Testis (tissue), 2 donors: ENCODE measurements at regions not wholly inside any gene's neighbourhood (a gene's known extent, or its start where the extent isn't known, plus 50 kb on each side); places are given as distances from the start of the nearest gene placed in this dataset.

Experiments
- CTCF ChIP-seq, 3 experiments: fragments of 450-650 bp in 2 of 3; fragments of 200-600 bp in 1 of 3; sonication (generic) in 1 of 3; IDR thresholded peaks; one replicate each; pipeline ENCODE4 v1.5.1; 2016 to 2019; ENCODE audit warnings: antibody characterized with exemption in 3 of 3, mild to moderate bottlenecking in 2 of 3, moderate library complexity in 1 of 3
- POLR2A ChIP-seq: fragments of 450-650 bp; IDR thresholded peaks from one replicate; pipeline ENCODE4 v1.6.1; 2017; ENCODE audit warnings: antibody characterized with exemption, mild to moderate bottlenecking, moderate library complexity

- TF ChIP-seq CTCF (IDR thresholded peaks at IDR 0.05), result no peak
- no peak for TF ChIP-seq POLR2A
These were observed 179.9 kb upstream of the SEMA6A start for GRCh38 chr5:116754556-116754955.
